ENCODE measurements at regions not wholly inside any gene's neighbourhood (a gene's known extent, or its start where the extent isn't known, plus 50 kb on each side); places are given as distances from the start of the nearest gene placed in this dataset.

- Histone ChIP-seq H3K4me1 (no peaks in the 10 kb centered on the region), H3K27ac (no peak overlapping the region), H3K9me3 (no peaks in the 10 kb centered on the region), H3K27me3 (ENCODE audit: insufficient read depth in 3 of 3, low read length in 2 of 3) (no peaks in the 10 kb centered on the region), H3K36me3 (ENCODE audit: insufficient read depth in 1 of 2, low read depth in 1 of 2) (no peaks in the 10 kb centered on the region), H3K4me3 (no peak overlapping the region)
- ATAC-seq = no peak
- intact Hi-C loops (cut with DNase I) = no loop called here
- TF ChIP-seq, protein P1, sequence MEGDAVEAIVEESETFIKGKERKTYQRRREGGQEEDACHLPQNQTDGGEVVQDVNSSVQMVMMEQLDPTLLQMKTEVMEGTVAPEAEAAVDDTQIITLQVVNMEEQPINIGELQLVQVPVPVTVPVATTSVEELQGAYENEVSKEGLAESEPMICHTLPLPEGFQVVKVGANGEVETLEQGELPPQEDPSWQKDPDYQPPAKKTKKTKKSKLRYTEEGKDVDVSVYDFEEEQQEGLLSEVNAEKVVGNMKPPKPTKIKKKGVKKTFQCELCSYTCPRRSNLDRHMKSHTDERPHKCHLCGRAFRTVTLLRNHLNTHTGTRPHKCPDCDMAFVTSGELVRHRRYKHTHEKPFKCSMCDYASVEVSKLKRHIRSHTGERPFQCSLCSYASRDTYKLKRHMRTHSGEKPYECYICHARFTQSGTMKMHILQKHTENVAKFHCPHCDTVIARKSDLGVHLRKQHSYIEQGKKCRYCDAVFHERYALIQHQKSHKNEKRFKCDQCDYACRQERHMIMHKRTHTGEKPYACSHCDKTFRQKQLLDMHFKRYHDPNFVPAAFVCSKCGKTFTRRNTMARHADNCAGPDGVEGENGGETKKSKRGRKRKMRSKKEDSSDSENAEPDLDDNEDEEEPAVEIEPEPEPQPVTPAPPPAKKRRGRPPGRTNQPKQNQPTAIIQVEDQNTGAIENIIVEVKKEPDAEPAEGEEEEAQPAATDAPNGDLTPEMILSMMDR (IDR thresholded peaks at IDR 0.05) = no peak
- DNase-seq = no peak
Measured at GRCh38 chr3:34942256-34942655, 697.1 kb upstream of the ARPP21 start.

GRCh38 chr3:34947834-34948233 is 691.5 kb upstream of the ARPP21 start:
- Histone ChIP-seq H3K4me1 (no peaks in the 10 kb centered on the region), H3K27me3 (ENCODE audit: insufficient read depth in 3 of 3, low read length in 2 of 3) (no peaks in the 10 kb centered on the region), H3K4me3 (no peak overlapping the region), H3K36me3 (ENCODE audit: insufficient read depth in 1 of 2, low read depth in 1 of 2) (no peaks in the 10 kb centered on the region), H3K9me3 (no peaks in the 10 kb centered on the region), H3K27ac (no peak overlapping the region)
- TF ChIP-seq, protein P1 (IDR thresholded peaks at IDR 0.05) = no peak
- ATAC-seq (no peak), DNase-seq (no peak)
- intact Hi-C loops (cut with DNase I) = no loop called here

GRCh38 chr3:34948517-34948916 is 690.8 kb upstream of the ARPP21 start:
- DNase-seq (no peak), ATAC-seq (no peak)
- H3K4me3 ChIP-seq = no peak overlapping the region
- H3K9me3 ChIP-seq = no peaks in the 10 kb centered on the region
- H3K36me3 ChIP-seq (ENCODE audit: insufficient read depth in 1 of 2, low read depth in 1 of 2) = no peaks in the 10 kb centered on the region
- no peaks in the 10 kb centered on the region for H3K4me1 ChIP-seq
- WGBS, 3 donors = 10 to 33% (median 19%) methylated on average over 1 of the region's 1 CpG
- intact Hi-C loops (cut with DNase I) = no loop called here
- H3K27ac ChIP-seq = no peak overlapping the region
- TF ChIP-seq, protein P1 (IDR thresholded peaks at IDR 0.05) = no peak
- no peaks in the 10 kb centered on the region for H3K27me3 ChIP-seq (ENCODE audit: insufficient read depth in 3 of 3, low read length in 2 of 3)

GRCh38 chr3:34955680-34956079 is 683.6 kb upstream of the ARPP21 start:
- no peak overlapping the region for H3K4me3 ChIP-seq
- intact Hi-C loops (cut with DNase I) = no loop called here
- no peaks in the 10 kb centered on the region for H3K9me3 ChIP-seq
- no peak overlapping the region for H3K27ac ChIP-seq
- no peaks in the 10 kb centered on the region for H3K36me3 ChIP-seq (ENCODE audit: insufficient read depth in 1 of 2, low read depth in 1 of 2)
- TF ChIP-seq, protein P1 (IDR thresholded peaks at IDR 0.05) = no peak
- no peaks in the 10 kb centered on the region for H3K27me3 ChIP-seq (ENCODE audit: insufficient read depth in 3 of 3, low read length in 2 of 3)
- WGBS, 3 donors = 69 to 85% (median 75%) methylated on average over 1 of the region's 1 CpG
- ATAC-seq (no peak), DNase-seq (no peak)
- no peaks in the 10 kb centered on the region for H3K4me1 ChIP-seq

DNA sequence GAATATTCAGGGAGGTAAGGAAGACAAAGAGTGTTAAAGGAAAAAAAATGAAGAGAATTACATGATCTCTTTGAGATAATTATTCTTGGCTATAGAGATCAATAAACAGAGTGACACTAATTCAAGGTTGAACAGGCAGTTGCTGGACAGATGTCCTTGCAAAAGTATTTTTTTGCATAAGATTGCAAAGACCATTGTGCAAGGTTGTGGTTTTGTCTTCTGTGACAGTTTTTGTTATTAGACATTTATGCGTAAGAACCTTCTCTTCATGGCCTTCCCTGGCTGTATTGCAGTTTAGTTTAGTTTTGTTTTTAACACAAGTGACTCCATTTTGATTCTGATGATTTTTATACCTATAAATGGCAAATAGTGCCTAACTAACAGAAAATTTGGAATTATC is 682.8 kb upstream of the ARPP21 start:
- Histone ChIP-seq H3K4me3 (no peak overlapping the region), H3K4me1 (no peaks in the 10 kb centered on the region), H3K27me3 (ENCODE audit: insufficient read depth in 3 of 3, low read length in 2 of 3) (no peaks in the 10 kb centered on the region), H3K27ac (no peak overlapping the region), H3K9me3 (no peaks in the 10 kb centered on the region), H3K36me3 (ENCODE audit: insufficient read depth in 1 of 2, low read depth in 1 of 2) (no peaks in the 10 kb centered on the region)
- TF ChIP-seq, protein P1 (IDR thresholded peaks at IDR 0.05) = no peak
- no peak for DNase-seq
- intact Hi-C loops (cut with DNase I) = no loop called here
- WGBS, 3 donors = 92 to 100% (median 95%) methylated on average over 1 of the region's 1 CpG
- ATAC-seq = no peak
